ENCODE measurements at regions not wholly inside any gene's neighbourhood (a gene's known extent, or its start where the extent isn't known, plus 50 kb on each side); places are given as distances from the start of the nearest gene placed in this dataset.

- FAIRE-seq (no peak), DNase-seq (ENCODE audit: insufficient read length, low spot score) (no peak)
- TF ChIP-seq TAF1 (IDR thresholded peaks at IDR 0.05; ENCODE audit: low read depth, low read length): no peak
- no peak for TF ChIP-seq POU2F2 (IDR thresholded peaks at IDR 0.05; ENCODE audit: low read depth, low read length)
- TF ChIP-seq SPI1 (IDR thresholded peaks at IDR 0.05; ENCODE audit: low read depth, low read length): no peak
- TF ChIP-seq POLR2AphosphoS5 (IDR thresholded peaks at IDR 0.05; ENCODE audit: low read depth, low read length): no peak
- TF ChIP-seq POLR2A (IDR thresholded peaks at IDR 0.05; ENCODE audit: low read depth, low read length): no peak
- TF ChIP-seq PAX5 (IDR thresholded peaks at IDR 0.05; ENCODE audit: insufficient read depth, low read length, severe bottlenecking): no peak
Observed at GRCh38 chr5:117800261-117800660, 1188.1 kb downstream of the DTWD2 start.

GRCh38 chr5:117794847-117795246 is 1193.5 kb downstream of the DTWD2 start:
- no peak for FAIRE-seq
- DNase-seq (ENCODE audit: insufficient read length, low spot score): no peak
- TF ChIP-seq POU2F2 (IDR thresholded peaks at IDR 0.05; ENCODE audit: low read depth, low read length) (no peak), POLR2A (IDR thresholded peaks at IDR 0.05; ENCODE audit: low read depth, low read length) (no peak), TAF1 (IDR thresholded peaks at IDR 0.05; ENCODE audit: low read depth, low read length) (no peak), POLR2AphosphoS5 (IDR thresholded peaks at IDR 0.05; ENCODE audit: low read depth, low read length) (no peak), PAX5 (IDR thresholded peaks at IDR 0.05; ENCODE audit: insufficient read depth, low read length, severe bottlenecking) (no peak), SPI1 (IDR thresholded peaks at IDR 0.05; ENCODE audit: low read depth, low read length) (no peak)

GRCh38 chr5:117793963-117794362 is 1194.4 kb downstream of the DTWD2 start:
- no peak for TF ChIP-seq SPI1 (IDR thresholded peaks at IDR 0.05; ENCODE audit: low read depth, low read length)
- DNase-seq (ENCODE audit: insufficient read length, low spot score) (no peak), FAIRE-seq (no peak)

GRCh38 chr5:117792476-117792875 is 1195.9 kb downstream of the DTWD2 start:
- DNase-seq (ENCODE audit: insufficient read length, low spot score) (no peak), FAIRE-seq (no peak)
- no peak for TF ChIP-seq PAX5 (IDR thresholded peaks at IDR 0.05; ENCODE audit: insufficient read depth, low read length, severe bottlenecking)
- no peak for TF ChIP-seq TAF1 (IDR thresholded peaks at IDR 0.05; ENCODE audit: low read depth, low read length)
- TF ChIP-seq POLR2A (IDR thresholded peaks at IDR 0.05; ENCODE audit: low read depth, low read length): no peak
- TF ChIP-seq POLR2AphosphoS5 (IDR thresholded peaks at IDR 0.05; ENCODE audit: low read depth, low read length): no peak
- no peak for TF ChIP-seq POU2F2 (IDR thresholded peaks at IDR 0.05; ENCODE audit: low read depth, low read length)
- no peak for TF ChIP-seq SPI1 (IDR thresholded peaks at IDR 0.05; ENCODE audit: low read depth, low read length)

- DNase-seq (ENCODE audit: insufficient read length, low spot score) (no peak), FAIRE-seq (no peak)
- TF ChIP-seq TAF1 (IDR thresholded peaks at IDR 0.05; ENCODE audit: low read depth, low read length) (no peak), PAX5 (IDR thresholded peaks at IDR 0.05; ENCODE audit: insufficient read depth, low read length, severe bottlenecking) (no peak), SPI1 (IDR thresholded peaks at IDR 0.05; ENCODE audit: low read depth, low read length) (no peak), POLR2AphosphoS5 (IDR thresholded peaks at IDR 0.05; ENCODE audit: low read depth, low read length) (no peak), POLR2A (IDR thresholded peaks at IDR 0.05; ENCODE audit: low read depth, low read length) (no peak), POU2F2 (IDR thresholded peaks at IDR 0.05; ENCODE audit: low read depth, low read length) (no peak)
Observed at GRCh38 chr5:117788596-117788995, 1199.8 kb downstream of the DTWD2 start.

GRCh38 chr5:117779171-117779570 is 1204.5 kb upstream of the SEMA6A start:
- DNase-seq (ENCODE audit: insufficient read length, low spot score) (no peak), FAIRE-seq (no peak)
- TF ChIP-seq PAX5 (IDR thresholded peaks at IDR 0.05; ENCODE audit: insufficient read depth, low read length, severe bottlenecking): no peak
- TF ChIP-seq POLR2A (IDR thresholded peaks at IDR 0.05; ENCODE audit: low read depth, low read length): no peak
- TF ChIP-seq POU2F2 (IDR thresholded peaks at IDR 0.05; ENCODE audit: low read depth, low read length): no peak
- TF ChIP-seq POLR2AphosphoS5 (IDR thresholded peaks at IDR 0.05; ENCODE audit: low read depth, low read length): no peak
- no peak for TF ChIP-seq SPI1 (IDR thresholded peaks at IDR 0.05; ENCODE audit: low read depth, low read length)
- TF ChIP-seq TAF1 (IDR thresholded peaks at IDR 0.05; ENCODE audit: low read depth, low read length): no peak

GRCh38 chr5:117776977-117777376 is 1202.4 kb upstream of the SEMA6A start:
- no peak for FAIRE-seq
- TF ChIP-seq POLR2AphosphoS5 (IDR thresholded peaks at IDR 0.05; ENCODE audit: low read depth, low read length) (no peak), SPI1 (IDR thresholded peaks at IDR 0.05; ENCODE audit: low read depth, low read length) (no peak), POLR2A (IDR thresholded peaks at IDR 0.05; ENCODE audit: low read depth, low read length) (no peak), TAF1 (IDR thresholded peaks at IDR 0.05; ENCODE audit: low read depth, low read length) (no peak), PAX5 (IDR thresholded peaks at IDR 0.05; ENCODE audit: insufficient read depth, low read length, severe bottlenecking) (no peak), POU2F2 (IDR thresholded peaks at IDR 0.05; ENCODE audit: low read depth, low read length) (no peak)
- no peak for DNase-seq (ENCODE audit: insufficient read length, low spot score)

- no peak for TF ChIP-seq POLR2A (IDR thresholded peaks at IDR 0.05; ENCODE audit: low read depth, low read length)
- TF ChIP-seq POU2F2 (IDR thresholded peaks at IDR 0.05; ENCODE audit: low read depth, low read length): no peak
- no peak for TF ChIP-seq SPI1 (IDR thresholded peaks at IDR 0.05; ENCODE audit: low read depth, low read length)
- no peak for TF ChIP-seq POLR2AphosphoS5 (IDR thresholded peaks at IDR 0.05; ENCODE audit: low read depth, low read length)
- no peak for TF ChIP-seq TAF1 (IDR thresholded peaks at IDR 0.05; ENCODE audit: low read depth, low read length)
- TF ChIP-seq PAX5 (IDR thresholded peaks at IDR 0.05; ENCODE audit: insufficient read depth, low read length, severe bottlenecking): no peak
- DNase-seq (ENCODE audit: insufficient read length, low spot score) (no peak), FAIRE-seq (no peak)
Observed at GRCh38 chr5:117769877-117770276, 1195.3 kb upstream of the SEMA6A start.

- DNase-seq (ENCODE audit: insufficient read length, low spot score): no peak
- TF ChIP-seq POLR2A (IDR thresholded peaks at IDR 0.05; ENCODE audit: low read depth, low read length): no peak
- no peak for TF ChIP-seq POLR2AphosphoS5 (IDR thresholded peaks at IDR 0.05; ENCODE audit: low read depth, low read length)
- TF ChIP-seq POU2F2 (IDR thresholded peaks at IDR 0.05; ENCODE audit: low read depth, low read length): no peak
- no peak for TF ChIP-seq TAF1 (IDR thresholded peaks at IDR 0.05; ENCODE audit: low read depth, low read length)
- TF ChIP-seq PAX5 (IDR thresholded peaks at IDR 0.05; ENCODE audit: insufficient read depth, low read length, severe bottlenecking): no peak
- TF ChIP-seq SPI1 (IDR thresholded peaks at IDR 0.05; ENCODE audit: low read depth, low read length): no peak
- no peak for FAIRE-seq
Observed at GRCh38 chr5:117763271-117763670, 1188.6 kb upstream of the SEMA6A start.

- DNase-seq (ENCODE audit: insufficient read length, low spot score) (no peak), FAIRE-seq (no peak)
- TF ChIP-seq POU2F2 (IDR thresholded peaks at IDR 0.05; ENCODE audit: low read depth, low read length) (no peak), TAF1 (IDR thresholded peaks at IDR 0.05; ENCODE audit: low read depth, low read length) (no peak), POLR2AphosphoS5 (IDR thresholded peaks at IDR 0.05; ENCODE audit: low read depth, low read length) (no peak), SPI1 (IDR thresholded peaks at IDR 0.05; ENCODE audit: low read depth, low read length) (no peak), POLR2A (IDR thresholded peaks at IDR 0.05; ENCODE audit: low read depth, low read length) (no peak), PAX5 (IDR thresholded peaks at IDR 0.05; ENCODE audit: insufficient read depth, low read length, severe bottlenecking) (no peak)
Observed at GRCh38 chr5:117761186-117761585, 1186.6 kb upstream of the SEMA6A start.
